ENCODE measurements at regions not wholly inside any gene's neighbourhood (a gene's known extent, or its start where the extent isn't known, plus 50 kb on each side); places are given as distances from the start of the nearest gene placed in this dataset.
"Not testable (repeated sequence)": the region's sequence is repeated elsewhere in the genome, so short reads cannot be mapped to it uniquely, and the experiment has no call there.

GRCh38 chr14:66015071-66015780 is 470.9 kb upstream of the CCDC196 start:
- DNase-seq (ENCODE audit: low read depth): peak; percentile 2

DNA sequence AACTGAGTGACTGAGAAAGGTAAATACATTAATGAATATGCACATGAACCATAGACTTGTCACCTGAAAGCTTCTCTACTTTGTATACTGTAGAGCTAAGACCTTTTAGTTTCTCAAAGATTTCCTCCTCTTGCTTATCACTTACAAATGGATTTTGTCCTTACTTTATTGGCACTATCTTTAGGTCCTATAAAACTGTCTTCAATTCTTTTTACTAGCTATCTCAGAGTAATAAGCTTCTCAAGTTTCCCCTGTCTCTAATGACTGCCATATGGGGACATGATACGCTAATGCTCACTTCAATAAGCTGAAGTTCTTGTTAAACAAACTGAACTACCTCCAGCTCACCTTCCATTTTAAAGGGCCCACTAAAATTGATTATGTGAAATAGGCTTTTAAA is 468.2 kb upstream of the CCDC196 start:
- DNase-seq (ENCODE audit: low read depth): no peak

- no peak for DNase-seq (ENCODE audit: low read depth)
These were observed 463.6 kb upstream of the CCDC196 start for GRCh38 chr14:66022526-66022925.

DNA sequence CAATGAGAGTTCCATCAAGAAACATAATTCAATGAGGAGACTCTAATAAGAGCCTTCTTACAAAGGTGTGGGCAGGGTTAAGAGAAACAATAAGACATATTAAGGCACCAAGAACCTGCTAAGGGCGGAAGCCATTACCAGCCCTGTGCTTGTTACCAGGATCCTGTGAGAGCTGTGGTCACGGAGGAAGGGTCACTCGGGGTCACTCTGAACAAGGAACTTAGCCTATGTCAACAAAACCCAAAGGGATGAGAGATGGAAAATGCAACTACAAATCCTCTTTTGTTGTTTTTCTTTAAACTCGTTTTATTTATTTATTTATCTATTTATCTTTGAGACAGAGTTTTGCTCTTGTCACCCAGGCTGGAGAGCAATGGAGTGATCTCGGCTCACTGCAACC is 460.4 kb upstream of the CCDC196 start:
- no peak for DNase-seq (ENCODE audit: low read depth)

- DNase-seq (ENCODE audit: low read depth): not testable (repeated sequence)
These were observed 454.2 kb upstream of the CCDC196 start for GRCh38 chr14:66031981-66032380.

DNA sequence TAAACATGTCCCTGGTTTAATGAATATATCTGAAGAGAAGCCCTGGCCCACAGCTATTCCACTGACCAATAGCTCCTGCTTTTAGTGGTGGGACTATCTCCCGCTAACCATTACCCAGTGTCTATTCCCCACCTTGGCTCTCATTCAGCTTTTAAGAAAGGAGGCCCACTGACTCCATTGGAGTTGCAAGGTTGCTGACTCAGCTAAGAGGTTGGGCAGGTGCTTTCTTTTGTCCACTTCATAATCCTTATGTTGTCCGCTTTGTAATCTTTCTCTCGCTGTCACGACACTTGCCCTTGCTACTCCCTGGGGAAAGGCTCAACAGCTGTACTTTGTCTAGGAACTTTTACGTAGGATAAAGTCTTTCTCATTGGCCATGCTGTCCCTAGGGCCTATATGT is 453.4 kb upstream of the CCDC196 start:
- no peak for DNase-seq (ENCODE audit: low read depth)

GRCh38 chr14:66036547-66036946 is 449.6 kb upstream of the CCDC196 start:
- no peak for DNase-seq (ENCODE audit: low read depth)

- no peak for DNase-seq (ENCODE audit: low read depth)
These were observed 448.8 kb upstream of the CCDC196 start for GRCh38 chr14:66037361-66037760.

GRCh38 chr14:66038212-66038611 is 448.0 kb upstream of the CCDC196 start:
- DNase-seq (ENCODE audit: low read depth): no peak

- peak; percentile 88 for DNase-seq (ENCODE audit: low read depth)
These were observed 447.6 kb upstream of the CCDC196 start for GRCh38 chr14:66038618-66039017.

- DNase-seq (ENCODE audit: low read depth): no peak
These were observed 446.7 kb upstream of the CCDC196 start for GRCh38 chr14:66039495-66039894.

DNA sequence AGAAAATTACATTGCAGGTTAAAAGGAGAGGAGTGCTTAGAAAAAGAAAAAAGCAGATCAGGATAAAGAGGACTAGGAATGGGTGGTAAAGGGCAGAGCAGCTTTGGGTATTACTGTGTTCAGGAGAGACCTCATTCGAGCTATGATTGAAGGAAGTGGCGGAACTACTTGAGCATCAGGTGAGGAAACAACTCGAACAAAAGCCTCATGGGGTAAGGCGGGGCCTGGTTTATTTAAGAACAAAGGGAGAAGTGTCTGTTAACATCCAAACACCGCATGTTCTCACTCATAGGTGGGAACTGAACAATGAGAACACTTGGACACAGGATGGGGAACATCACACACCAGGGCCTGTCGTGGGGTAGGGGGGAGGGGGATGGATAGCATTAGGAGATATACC is 444.6 kb upstream of the CCDC196 start:
- no peak for DNase-seq (ENCODE audit: low read depth)

DNA sequence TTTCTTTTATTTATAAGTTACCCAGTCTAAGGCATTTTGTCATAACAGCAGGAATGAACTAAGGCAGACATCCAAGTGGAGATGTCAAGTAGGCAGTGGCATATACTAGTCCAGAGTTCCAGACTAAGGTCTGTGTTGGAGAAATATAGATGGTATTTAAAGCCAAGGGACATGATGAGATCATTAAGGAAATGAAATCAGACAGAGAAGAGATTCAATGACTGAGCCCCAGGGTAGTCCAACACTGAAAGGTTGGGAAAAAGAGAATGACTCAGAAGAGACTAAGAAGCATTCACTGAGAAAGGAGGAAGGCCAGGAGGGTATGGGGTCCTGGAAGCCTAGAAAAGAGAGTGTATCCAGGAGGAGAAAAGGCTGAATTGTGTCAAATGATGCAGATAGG is 442.2 kb upstream of the CCDC196 start:
- peak; percentile 18 for DNase-seq (ENCODE audit: low read depth)

DNA sequence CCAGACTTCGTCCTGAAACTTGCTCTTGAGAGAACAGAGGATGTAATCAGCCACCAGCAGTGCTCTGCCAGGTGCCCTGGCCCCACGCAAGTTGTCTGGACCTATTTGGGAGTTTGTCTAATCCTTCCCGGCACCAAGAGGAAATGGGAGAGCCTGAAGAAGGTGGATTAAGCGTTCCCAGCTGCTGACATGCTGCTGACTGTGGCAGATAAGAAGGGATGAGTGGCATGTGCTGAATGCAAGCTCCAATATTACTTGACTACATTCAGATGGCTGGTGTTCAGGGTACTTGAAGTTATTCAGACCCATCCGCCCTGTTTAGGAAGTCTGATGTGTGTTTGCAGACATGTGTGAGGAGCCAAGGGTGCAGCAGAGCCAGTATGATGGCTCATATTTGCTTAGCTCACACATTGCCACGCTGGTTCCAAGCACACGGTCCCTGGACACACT is 440.6 kb upstream of the CCDC196 start:
- DNase-seq (ENCODE audit: low read depth): no peak

DNA sequence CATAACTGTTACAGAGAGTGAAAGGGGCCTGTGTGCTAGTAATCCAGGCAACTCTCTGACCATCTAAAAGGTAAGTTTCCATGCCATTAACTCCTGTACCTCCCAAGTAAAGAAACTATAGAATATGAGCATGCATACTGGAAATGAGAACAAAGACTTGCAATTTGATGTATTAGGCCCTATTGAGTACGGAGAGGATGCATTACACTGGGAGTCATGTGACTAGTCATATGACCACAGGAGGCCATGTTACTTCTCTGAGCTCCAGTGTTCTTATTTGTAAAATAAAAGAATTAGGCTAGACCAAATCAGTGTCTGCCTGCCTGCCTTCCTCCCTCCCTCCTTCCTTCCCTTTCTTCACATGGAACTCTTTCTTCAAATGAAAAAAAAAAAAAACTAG is 440.1 kb upstream of the CCDC196 start:
- DNase-seq (ENCODE audit: low read depth): no peak

GRCh38 chr14:66046591-66046990 is 439.6 kb upstream of the CCDC196 start:
- no peak for DNase-seq (ENCODE audit: low read depth)

DNA sequence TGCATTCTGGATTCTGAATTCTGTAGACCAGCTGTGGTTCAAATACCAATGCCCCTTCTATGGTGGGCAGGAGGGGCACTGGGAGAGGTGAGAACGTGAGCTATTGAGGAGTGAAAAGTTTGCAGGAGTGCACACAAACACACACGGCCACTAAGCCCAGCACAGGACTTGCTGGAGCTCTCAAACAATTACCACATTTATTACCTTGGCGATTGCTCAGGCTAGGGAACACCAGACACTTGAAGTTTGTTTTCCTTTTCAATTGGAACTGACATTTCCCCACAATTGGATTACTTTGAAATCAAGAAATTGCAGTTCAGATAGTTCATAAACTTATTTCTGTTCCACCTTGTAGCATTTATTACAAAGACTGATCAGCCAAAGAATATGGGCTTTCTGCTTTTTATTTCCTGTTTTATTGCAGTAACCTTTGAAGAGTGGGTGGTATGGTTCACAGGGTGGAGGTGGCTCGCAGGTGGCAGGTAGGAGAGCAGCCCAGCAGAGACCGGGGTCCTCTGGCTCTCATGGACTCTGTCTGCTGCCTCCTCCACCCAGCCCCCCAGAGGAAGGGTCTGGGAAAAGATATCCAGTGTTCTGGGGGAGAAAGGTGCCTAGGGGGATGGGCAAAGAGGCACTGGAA is 429.8 kb upstream of the CCDC196 start:
- no peak for DNase-seq (ENCODE audit: low read depth)

DNA sequence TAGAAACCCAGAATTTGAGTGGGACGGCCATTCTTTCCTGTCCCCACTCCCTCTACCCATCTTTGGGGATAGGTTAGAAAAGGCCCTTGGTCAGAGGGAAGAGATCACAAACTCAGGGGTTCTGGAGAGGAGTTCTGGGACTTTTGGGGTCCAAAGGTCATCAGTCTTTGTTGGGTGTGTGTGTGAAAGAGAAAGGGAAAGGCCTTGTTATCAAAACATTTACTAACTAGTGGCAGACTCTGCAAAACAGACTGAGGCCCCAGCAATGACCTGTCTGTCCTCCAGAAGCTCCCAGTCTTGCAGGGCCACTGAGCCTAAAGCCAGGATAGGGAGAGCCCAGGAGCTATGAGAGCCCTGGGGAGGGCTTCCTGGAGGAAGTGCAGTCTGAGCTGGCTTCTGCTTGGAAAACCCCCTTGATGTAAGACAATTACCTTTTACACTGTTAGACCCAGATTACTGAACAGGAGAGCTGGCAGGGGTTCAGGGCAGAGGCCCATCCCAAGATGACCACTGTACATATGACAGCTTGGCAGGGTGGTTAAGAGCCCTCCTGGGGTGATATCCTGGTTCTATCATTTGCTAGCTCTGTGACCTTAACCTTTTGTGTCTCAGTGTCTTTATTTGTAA is 429.1 kb upstream of the CCDC196 start:
- DNase-seq (ENCODE audit: low read depth): no peak

DNA sequence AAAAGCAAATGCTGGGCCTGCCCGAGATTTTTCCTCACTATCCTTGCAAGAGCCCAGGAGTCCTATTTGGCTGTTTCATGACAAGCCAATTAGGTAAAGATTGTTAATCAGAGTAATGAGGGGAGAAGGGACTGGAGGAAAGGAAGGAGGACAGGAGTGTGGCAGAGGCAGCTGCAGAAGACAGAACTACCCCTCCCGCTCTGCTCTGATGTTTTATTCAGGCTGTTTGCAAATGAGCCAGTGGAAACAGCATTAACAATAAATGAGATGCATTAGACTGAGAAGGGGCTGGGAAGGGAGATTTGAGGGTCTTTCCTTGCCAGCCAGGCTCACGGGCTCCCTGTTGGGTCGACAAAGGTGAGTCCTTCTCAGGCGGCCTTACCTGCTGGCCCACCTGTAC is 421.0 kb upstream of the CCDC196 start:
- DNase-seq (ENCODE audit: low read depth): no peak

GRCh38 chr14:66066981-66067776 is 419.0 kb upstream of the CCDC196 start:
- DNase-seq (ENCODE audit: low read depth): no peak

DNA sequence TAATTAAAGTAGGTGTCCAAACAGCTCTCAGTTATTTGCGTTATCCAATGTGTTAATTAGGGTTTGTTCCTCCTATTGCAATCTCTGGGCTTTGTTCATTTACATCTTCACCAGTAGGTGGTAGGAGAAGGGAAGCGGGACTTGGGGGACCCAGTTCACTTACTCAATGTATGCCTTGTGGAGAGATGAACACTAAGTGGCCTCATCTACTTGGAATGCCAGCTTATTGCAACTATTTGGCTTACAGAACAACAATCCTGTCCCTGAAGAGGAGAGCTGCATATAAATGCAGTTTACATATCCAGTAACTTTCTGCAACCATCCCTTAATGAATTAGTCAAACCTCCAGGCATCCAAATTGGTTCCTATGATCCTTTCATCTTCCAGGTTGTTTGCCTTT is 417.1 kb upstream of the CCDC196 start:
- no peak for DNase-seq (ENCODE audit: low read depth)

- DNase-seq (ENCODE audit: low read depth): peak; percentile 41
These were observed 416.2 kb upstream of the CCDC196 start for GRCh38 chr14:66069830-66070541.
